ENCODE measurements at regions not wholly inside any gene's neighbourhood (a gene's known extent, or its start where the extent isn't known, plus 50 kb on each side); places are given as distances from the start of the nearest gene placed in this dataset.
A peak's percentile ranks its signal among the peaks of the same experiment; 100 is the strongest.
"Not testable (repeated sequence)": the region's sequence is repeated elsewhere in the genome, so short reads cannot be mapped to it uniquely, and the experiment has no call there.

DNA sequence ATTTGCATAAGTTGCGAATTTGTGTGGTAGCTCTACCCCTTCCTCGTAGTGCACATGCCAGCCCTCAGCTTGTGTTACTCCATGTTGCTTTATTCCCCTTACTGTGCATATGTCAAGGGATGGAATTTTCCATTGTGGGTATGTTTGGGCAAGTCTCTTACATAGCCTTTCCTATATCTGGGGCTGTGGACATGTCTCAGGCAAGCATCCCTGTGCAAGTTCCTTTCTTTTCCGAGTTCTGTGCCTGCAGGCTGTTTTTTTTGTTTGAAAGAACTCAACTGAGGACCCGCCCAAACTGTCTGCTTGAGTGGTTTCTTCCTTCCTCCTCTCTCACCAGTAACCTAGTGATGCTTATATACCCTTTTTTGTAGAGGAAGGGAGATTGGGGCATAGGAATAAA lies 1739.1 kb upstream of the PIK3C3 start:
- no peaks in the 10 kb centered on the region for H3K4me1 Mint-ChIP-seq
- no peak for ATAC-seq (replicated peaks)
- H3K27ac Mint-ChIP-seq, result no peak overlapping the region
- H3K36me3 Mint-ChIP-seq, result no peaks in the 10 kb centered on the region
- peaks cover 0 to 2% of the 10 kb centered on the region in 2 donors for H3K9me3 Mint-ChIP-seq
- H3K4me3 Mint-ChIP-seq, result no peak overlapping the region
- DNase-seq, result no peak
- no peaks in the 10 kb centered on the region for H3K27me3 Mint-ChIP-seq

DNA sequence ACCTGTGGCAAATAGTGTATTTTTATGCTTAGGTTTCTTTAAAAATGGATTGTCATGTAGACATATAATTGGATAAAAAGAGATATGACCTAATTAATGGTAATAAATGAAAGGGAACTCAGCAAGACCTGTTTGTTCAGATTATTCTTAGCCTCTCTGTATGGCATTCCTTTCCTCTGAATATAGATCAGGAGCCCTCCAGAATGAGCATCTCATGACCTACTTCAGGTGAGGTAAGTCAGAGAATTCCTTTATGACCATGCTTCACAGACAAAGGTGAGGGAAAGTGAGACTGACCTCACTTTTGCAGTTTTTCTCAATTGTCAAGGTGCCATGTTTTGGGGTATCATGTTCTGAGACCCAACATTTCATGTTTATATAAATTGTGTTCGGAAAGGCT lies 1744.3 kb upstream of the PIK3C3 start:
- no peaks in the 10 kb centered on the region for H3K36me3 Mint-ChIP-seq
- H3K4me3 Mint-ChIP-seq, result no peak overlapping the region
- H3K27ac Mint-ChIP-seq, result no peak overlapping the region
- no peak for ATAC-seq (replicated peaks)
- H3K9me3 Mint-ChIP-seq, result peaks cover 4% of the 10 kb centered on the region in 2 donors
- no peaks in the 10 kb centered on the region for H3K4me1 Mint-ChIP-seq
- DNase-seq, result no peak
- H3K27me3 Mint-ChIP-seq, result no peaks in the 10 kb centered on the region

DNA sequence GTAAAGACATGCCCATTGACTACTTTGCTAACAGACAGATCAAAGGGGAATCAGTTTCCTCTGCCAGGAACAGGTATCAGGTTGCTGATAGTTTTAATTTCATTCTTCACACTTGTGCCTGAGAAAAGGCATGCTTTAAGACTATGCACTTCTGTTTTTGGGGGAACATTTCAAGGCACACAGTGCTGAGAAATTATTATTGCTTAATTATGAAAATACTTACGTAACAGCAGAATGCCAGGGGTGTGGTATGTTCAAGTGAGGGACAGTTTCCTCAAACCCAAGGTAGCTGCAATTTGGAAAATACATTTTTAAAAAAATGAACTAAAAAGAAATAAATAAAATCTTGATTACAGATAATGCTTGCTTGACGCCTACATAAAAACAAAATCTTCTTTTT lies 1746.1 kb upstream of the PIK3C3 start:
- no peak for DNase-seq

DNA sequence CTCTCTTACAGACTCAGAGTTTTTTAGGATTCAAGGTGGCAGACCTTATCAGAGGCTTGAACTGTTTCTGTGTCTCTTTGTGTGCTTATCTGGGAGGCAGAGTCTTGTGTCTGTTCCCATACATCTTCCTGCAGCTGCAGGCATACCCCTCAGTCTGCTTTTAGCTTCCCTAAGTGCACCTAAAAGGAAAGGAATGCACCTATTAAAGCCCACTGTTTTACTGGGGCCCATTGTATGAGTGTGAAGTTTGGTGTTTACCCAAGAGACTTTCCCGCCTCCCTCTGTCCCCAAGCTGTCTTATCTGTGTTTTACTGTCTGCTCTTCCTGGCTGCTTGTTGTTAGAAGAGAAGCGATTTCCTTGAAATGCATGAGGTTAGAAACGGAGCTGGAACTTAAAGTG lies 1757.3 kb upstream of the PIK3C3 start:
- DNase-seq, result no peak
- Mint-ChIP-seq H3K27me3 (no peaks in the 10 kb centered on the region), H3K9me3 (peaks cover 2 to 4% of the 10 kb centered on the region in 2 donors), H3K36me3 (no peaks in the 10 kb centered on the region), H3K27ac (no peak overlapping the region), H3K4me1 (no peaks in the 10 kb centered on the region), H3K4me3 (no peak overlapping the region)
- ATAC-seq (replicated peaks), result no peak

More for the DNA sequence above, 1746.1 kb upstream of the PIK3C3 start:
- Mint-ChIP-seq H3K4me3 (no peak overlapping the region), H3K9me3 (peaks cover 4 to 6% of the 10 kb centered on the region in 2 donors), H3K36me3 (no peaks in the 10 kb centered on the region), H3K27me3 (no peaks in the 10 kb centered on the region), H3K27ac (no peak overlapping the region), H3K4me1 (no peaks in the 10 kb centered on the region)
- no peak for ATAC-seq (replicated peaks)

DNA sequence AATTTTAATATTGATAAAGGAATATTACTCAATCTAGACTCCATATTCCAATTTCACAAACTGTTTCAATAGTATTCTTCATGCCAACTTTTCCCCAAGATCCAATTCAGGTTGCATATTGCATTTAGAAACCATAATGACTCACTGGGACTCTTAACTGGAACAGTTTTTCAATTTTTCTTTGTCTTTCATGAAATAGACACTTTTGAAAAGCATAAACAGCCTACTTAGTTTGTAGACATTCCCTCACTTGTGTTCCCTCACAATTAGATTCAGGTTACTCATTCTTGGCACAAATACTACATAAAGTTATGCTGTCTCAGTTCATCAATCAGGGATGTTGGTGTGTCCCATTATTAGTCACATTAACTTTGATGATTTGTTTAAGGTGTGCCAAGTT lies 1768.4 kb upstream of the PIK3C3 start:
- Mint-ChIP-seq H3K9me3 (peaks cover 4 to 8% of the 10 kb centered on the region in 2 donors), H3K27ac (no peak overlapping the region), H3K27me3 (no peaks in the 10 kb centered on the region), H3K4me3 (no peak overlapping the region), H3K36me3 (no peaks in the 10 kb centered on the region), H3K4me1 (no peaks in the 10 kb centered on the region)
- DNase-seq, result no peak
- no peak for ATAC-seq (replicated peaks)

DNA sequence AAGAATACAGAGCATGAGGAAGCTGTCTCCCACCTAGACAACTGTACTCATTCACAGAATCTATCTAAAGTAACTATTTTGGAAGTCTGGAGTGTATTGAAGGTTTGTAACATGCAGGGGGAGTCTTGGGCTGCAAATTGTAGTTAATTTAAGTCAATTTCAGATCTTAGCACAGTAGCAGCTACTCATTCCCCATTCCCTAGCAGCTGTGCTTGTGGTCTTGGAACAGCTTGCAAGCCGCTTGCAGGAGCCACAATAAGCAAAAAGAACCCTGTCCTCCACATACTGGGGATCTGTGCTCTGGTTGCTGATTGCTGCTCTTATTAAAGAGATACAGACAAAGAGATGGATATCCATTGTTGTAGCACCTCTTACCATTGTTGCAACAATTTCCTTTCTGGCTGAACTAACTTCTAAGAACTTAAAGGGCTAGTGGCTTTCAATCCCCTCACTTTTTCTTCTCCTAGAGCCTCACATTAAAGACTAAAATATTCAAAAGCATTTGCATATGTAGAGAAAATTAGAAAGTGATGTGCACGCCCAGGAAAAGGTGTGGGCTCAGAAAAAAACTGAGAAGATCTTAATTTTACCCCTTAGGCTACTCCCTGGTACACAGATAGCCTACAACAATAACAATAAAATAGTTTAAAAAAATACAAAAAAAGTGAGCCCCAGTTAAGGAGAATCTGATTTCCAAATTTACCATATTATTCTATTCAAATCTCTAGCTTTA lies 1775.1 kb upstream of the PIK3C3 start:
- DNase-seq, result no peak
- no peak for ATAC-seq (replicated peaks)
- Mint-ChIP-seq H3K27ac (no peak overlapping the region), H3K4me3 (no peak overlapping the region), H3K4me1 (no peaks in the 10 kb centered on the region), H3K36me3 (no peaks in the 10 kb centered on the region), H3K27me3 (no peaks in the 10 kb centered on the region), H3K9me3 (peaks cover 6 to 7% of the 10 kb centered on the region in 2 donors)

DNA sequence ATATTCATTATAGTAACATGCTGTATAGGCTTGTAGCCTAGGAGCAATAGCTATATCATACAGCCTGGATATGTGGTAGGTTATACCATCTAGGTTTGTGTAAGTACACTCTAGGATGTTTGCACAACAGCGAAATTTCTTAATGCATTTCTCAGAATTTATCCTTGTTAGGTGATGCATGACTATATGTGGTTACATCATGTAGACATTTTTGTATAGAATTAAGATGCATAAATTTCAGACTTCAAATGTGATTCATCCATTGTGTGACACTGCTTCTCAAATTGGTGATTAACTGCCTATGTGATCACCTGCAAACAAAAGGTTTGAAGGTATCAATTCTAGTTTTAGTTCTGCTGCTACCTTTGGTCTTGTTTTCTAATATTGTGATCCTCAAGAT lies 1787.0 kb upstream of the PIK3C3 start:
- H3K36me3 Mint-ChIP-seq, result no peaks in the 10 kb centered on the region
- ATAC-seq (replicated peaks), result no peak
- DNase-seq, result no peak
- no peaks in the 10 kb centered on the region for H3K4me1 Mint-ChIP-seq
- H3K27ac Mint-ChIP-seq, result no peak overlapping the region
- H3K9me3 Mint-ChIP-seq, result peaks cover 3 to 5% of the 10 kb centered on the region in 2 donors
- H3K27me3 Mint-ChIP-seq, result no peaks in the 10 kb centered on the region
- H3K4me3 Mint-ChIP-seq, result no peak overlapping the region

DNA sequence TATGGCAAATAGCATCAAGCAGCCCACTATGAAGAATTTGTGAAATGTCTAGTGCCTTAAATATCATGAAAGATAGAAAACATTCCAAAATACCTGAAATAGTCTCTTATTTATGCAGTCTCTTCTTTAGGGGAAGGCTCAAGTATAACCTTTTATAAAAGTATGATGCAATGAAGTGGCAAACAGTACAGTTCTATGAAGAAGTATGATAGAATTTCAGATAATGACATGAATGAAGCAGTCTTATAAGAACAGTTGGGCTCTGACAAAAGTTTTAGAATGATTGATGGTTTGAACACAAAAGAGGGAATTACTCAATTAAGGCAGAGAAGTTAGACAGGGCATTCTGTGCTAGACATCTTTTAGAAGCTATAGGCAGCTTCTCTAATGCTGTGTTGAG lies 1791.8 kb upstream of the PIK3C3 start:
- no peaks in the 10 kb centered on the region for H3K4me1 Mint-ChIP-seq
- H3K36me3 Mint-ChIP-seq, result no peaks in the 10 kb centered on the region
- no peak overlapping the region for H3K4me3 Mint-ChIP-seq
- no peak for ATAC-seq (replicated peaks)
- no peak for DNase-seq
- peaks cover 0 to 5% of the 10 kb centered on the region in 2 donors for H3K9me3 Mint-ChIP-seq
- H3K27ac Mint-ChIP-seq, result no peak overlapping the region
- no peaks in the 10 kb centered on the region for H3K27me3 Mint-ChIP-seq

DNA sequence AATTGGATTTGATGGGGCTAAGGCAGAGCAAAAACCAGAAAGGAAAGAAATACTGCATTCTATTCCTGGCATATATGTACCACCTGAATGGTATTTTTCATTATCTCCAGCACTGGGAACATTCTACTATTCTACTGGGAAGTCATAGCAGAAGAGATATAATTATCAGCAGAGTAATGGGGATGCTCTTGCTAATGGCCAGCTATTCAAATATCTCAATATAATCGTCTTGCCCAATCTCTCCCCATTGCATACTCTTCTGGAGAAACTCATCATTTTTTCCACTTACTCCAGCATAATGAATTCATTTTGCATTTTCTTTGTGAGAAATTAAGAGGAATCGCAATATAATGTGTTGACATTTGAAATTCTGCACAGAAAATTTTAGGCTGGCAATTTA lies 1794.7 kb upstream of the PIK3C3 start:
- Mint-ChIP-seq H3K27me3 (no peaks in the 10 kb centered on the region), H3K36me3 (no peaks in the 10 kb centered on the region), H3K9me3 (peaks cover 0 to 1% of the 10 kb centered on the region in 2 donors), H3K27ac (no peak overlapping the region), H3K4me3 (no peak overlapping the region), H3K4me1 (no peaks in the 10 kb centered on the region)
- DNase-seq (no peak), ATAC-seq (replicated peaks) (no peak)

DNA sequence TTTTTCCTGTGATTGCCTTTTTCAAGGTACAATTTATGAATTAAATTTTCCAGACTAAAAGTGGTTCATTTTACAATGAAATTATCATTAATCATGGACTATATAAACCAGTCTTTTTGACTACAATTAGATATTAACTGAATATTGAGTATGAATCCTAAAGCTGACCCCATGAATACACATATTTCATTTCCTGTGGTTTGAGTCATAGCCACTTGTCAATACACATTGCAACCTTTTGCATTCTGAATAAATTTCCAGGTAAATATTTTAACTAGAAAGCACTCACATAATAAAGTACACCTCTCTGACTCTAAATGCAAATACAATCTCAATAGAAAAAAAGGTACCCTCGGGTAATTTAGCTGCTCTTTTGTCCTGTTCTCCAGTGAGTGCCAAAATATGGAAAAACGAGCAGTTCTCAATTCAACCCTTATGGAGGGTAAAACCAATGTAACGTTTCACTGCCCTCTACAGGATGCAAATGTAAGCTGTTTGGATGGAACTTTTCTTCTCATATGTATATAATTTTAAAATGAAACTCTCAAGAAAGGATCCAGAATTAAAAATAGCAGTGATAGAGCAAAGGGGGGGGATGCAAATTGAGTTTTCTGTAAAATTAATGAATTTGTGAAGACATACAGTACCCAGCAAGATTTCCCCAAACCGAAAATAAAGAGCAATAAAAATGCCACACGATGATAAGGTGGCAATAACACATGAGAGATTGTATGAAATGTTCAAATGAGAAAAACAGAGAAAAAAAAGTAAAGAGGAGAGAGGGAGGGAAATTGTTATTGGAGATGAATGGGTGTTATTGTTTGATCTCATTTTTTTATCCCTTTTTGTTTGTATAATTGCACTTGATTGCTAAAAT lies 1795.7 kb upstream of the PIK3C3 start:
- ATAC-seq (replicated peaks), result no peak
- Mint-ChIP-seq H3K36me3 (no peaks in the 10 kb centered on the region), H3K4me3 (no peak overlapping the region), H3K27me3 (no peaks in the 10 kb centered on the region), H3K9me3 (peaks cover 0 to 1% of the 10 kb centered on the region in 2 donors), H3K27ac (no peak overlapping the region), H3K4me1 (no peaks in the 10 kb centered on the region)
- DNase-seq, result no peak

DNA sequence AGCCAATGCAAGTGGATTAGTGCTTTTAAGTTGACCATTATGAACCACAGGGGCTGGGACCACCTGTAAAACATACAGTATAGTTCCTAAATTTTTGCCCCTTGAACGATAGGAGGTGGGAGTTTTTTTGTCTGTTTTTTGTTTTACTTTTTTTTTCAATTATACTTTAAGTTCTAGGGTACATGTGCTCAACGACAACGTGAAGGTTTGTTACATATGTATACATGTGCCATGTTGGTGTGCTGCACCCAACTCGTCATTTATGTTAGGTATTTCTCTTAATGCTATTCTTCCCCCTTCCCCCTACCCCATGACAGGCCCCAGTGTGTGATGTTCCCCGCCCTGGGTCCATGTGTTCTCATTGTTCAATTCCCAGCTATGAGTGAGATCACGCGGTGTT lies 1797.9 kb upstream of the PIK3C3 start:
- Mint-ChIP-seq H3K9me3 (peaks cover 0 to 1% of the 10 kb centered on the region in 2 donors), H3K36me3 (no peaks in the 10 kb centered on the region), H3K4me1 (no peaks in the 10 kb centered on the region), H3K4me3 (no peak overlapping the region), H3K27ac (no peak overlapping the region), H3K27me3 (no peaks in the 10 kb centered on the region)
- no peak for DNase-seq
- ATAC-seq (replicated peaks), result no peak

DNA sequence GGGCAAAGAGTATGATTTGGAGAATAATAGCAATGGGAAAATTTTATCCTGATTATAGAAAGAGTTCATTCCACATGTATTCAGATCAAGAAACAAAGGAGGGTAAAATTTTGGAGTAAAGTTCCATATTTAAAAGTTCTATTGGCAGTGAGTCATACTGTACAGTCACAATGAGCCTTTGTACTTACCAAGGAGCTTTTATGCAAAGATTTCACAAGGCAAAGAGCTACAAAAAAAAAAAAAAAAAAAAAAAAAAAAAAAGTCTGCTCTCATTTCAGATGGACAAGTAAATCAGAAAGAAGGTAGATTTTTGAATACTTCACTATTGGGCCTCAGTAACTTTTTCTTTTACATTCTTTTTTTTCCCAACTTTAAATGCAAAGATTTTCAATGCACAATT lies 1802.2 kb upstream of the PIK3C3 start:
- ATAC-seq (replicated peaks), result no peak
- H3K36me3 Mint-ChIP-seq, result no peaks in the 10 kb centered on the region
- H3K27me3 Mint-ChIP-seq, result no peaks in the 10 kb centered on the region
- H3K4me3 Mint-ChIP-seq, result no peak overlapping the region
- H3K9me3 Mint-ChIP-seq, result peaks cover 0 to 1% of the 10 kb centered on the region in 2 donors
- DNase-seq, result no peak
- H3K4me1 Mint-ChIP-seq, result no peaks in the 10 kb centered on the region
- H3K27ac Mint-ChIP-seq, result no peak overlapping the region

DNA sequence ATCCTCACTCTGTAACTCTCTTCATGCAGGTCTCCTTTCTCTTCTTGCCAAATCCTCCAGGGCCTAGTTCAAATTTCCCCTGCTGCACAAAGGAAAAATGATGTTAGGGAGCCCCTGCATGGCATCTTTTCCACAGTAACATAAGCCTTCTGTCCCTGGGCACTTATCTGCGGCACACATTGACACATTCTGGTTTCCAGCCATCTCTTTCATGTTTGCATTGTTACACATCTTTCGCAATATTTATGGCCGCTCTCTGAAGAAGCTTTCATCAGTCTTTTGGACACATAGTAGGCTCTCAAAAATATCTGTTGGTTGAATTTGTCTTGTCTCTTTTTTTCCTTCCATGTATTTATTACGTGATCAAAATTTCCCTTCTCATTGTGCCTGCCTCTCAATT lies 1806.1 kb upstream of the PIK3C3 start:
- no peaks in the 10 kb centered on the region for H3K27me3 Mint-ChIP-seq
- no peak overlapping the region for H3K4me3 Mint-ChIP-seq
- ATAC-seq (replicated peaks) (no peak), DNase-seq (no peak)
- H3K27ac Mint-ChIP-seq, result no peak overlapping the region
- H3K9me3 Mint-ChIP-seq, result no peaks in the 10 kb centered on the region
- H3K4me1 Mint-ChIP-seq, result no peaks in the 10 kb centered on the region
- H3K36me3 Mint-ChIP-seq, result no peaks in the 10 kb centered on the region

DNA sequence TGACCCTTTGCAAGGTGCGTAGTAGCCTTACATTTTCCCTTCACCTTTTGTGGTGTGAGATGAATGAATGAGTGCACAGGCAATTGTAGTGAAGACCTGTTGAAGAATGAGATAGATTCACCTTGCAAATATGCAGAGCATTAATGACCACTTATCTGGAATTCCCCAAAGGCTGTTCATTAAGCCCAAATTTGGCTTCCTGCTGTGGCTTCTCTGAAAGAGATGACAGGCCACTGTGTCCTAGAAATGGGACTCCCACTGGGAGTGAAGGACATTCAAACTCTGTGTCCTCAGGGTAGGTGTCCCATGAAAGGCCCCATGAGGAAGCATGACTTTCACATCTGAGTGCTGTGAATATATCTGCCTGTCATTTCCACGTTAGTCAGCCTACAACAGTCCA lies 1821.8 kb upstream of the PIK3C3 start:
- Mint-ChIP-seq H3K36me3 (no peaks in the 10 kb centered on the region), H3K27ac (no peak overlapping the region), H3K9me3 (peaks cover 8 to 11% of the 10 kb centered on the region in 2 donors), H3K4me3 (no peak overlapping the region), H3K4me1 (no peaks in the 10 kb centered on the region), H3K27me3 (no peaks in the 10 kb centered on the region)
- ATAC-seq (replicated peaks) (no peak), DNase-seq (no peak)

DNA sequence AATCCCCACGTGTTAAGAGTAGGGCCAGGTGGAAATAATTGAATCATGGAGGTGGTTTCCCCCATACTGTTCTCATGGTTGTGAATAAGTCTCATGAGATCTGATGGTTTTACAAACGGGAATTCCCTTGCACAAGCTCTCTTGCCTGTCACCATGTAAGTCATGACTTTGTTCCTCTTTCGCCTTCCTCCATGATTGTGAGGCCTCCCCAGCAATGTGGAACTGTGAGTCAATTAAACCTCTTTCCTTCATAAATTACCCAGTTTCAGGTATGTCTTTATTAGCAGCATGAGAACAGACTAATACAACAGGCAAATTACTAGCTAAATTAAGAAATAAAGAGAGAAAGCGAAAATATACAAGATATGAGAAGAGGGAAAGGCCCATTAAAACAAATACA lies 1822.6 kb upstream of the PIK3C3 start:
- peaks cover 10 to 14% of the 10 kb centered on the region in 2 donors for H3K9me3 Mint-ChIP-seq
- H3K4me3 Mint-ChIP-seq, H3K27ac Mint-ChIP-seq, H3K36me3 Mint-ChIP-seq, H3K27me3 Mint-ChIP-seq, H3K4me1 Mint-ChIP-seq, DNase-seq: not testable (repeated sequence)
- peak; percentile 29 to 56 for ATAC-seq (replicated peaks)
